Body of pancreas (tissue), 4 donors: ENCODE measurements at regions not wholly inside any gene's neighbourhood (a gene's known extent, or its start where the extent isn't known, plus 50 kb on each side); places are given as distances from the start of the nearest gene placed in this dataset.

Experiments used
- ATAC-seq: fragments of 150-250 bp; one replicate; pipeline ENCODE4 v1.9.1; 2016
- DNase-seq, 4 donors: peaks; one replicate each; pipeline ENCODE4 v3.0.0-alpha.2; 2019
- H3K27ac ChIP-seq, 4 donors: fragments of 200-600 bp; sonication (generic); 1 replicate in 3 of 4; 2 replicates in 1 of 4; pipeline versions ENCODE4 v1.5.1 to v1.6.1; 2016 to 2019; ENCODE audit warnings: mild to moderate bottlenecking in 1 of 4, mixed read lengths in 1 of 4, moderate library complexity in 1 of 4
- H3K27me3 ChIP-seq, 2 donors: fragments of 200-600 bp; sonication (generic); one replicate each; pipeline ENCODE4 v1.6.0; 2016; ENCODE audit warnings: mild to moderate bottlenecking in 1 of 2
- H3K36me3 ChIP-seq, 2 donors: fragments of 200-600 bp; sonication (generic); replicated peaks in 1 of 2; 2 replicates each; pipeline ENCODE4 v1.5.1; 2016; ENCODE audit warnings: low read depth in 2 of 2; ENCODE audit not compliant: insufficient read depth in 1 of 2
- H3K4me1 ChIP-seq: fragments of 200-600 bp; sonication (generic); one replicate; pipeline ENCODE4 v1.6.0; 2016
- H3K4me3 ChIP-seq, 2 donors: fragments of 200-600 bp; sonication (generic); 1 replicate in 1 of 2; 2 replicates in 1 of 2; pipeline ENCODE4 v1.5.1; 2016 to 2019
- H3K9me3 ChIP-seq, 3 donors: fragments of 200-600 bp; sonication (generic); 1 replicate in 2 of 3; 2 replicates in 1 of 3; pipeline ENCODE4 v1.5.1; 2016
- CTCF ChIP-seq, 7 experiments: fragments of 450-650 bp in 4 of 7; fragments of 200-600 bp in 3 of 7; sonication (generic) in 3 of 7; IDR thresholded peaks; one replicate each; pipeline ENCODE4 v1.5.1; 2016 to 2019; ENCODE audit warnings: antibody characterized with exemption in 7 of 7
- POLR2A ChIP-seq, 3 donors: fragments of 450-650 bp; IDR thresholded peaks; one replicate each; pipeline ENCODE4 v1.6.1; 2016; ENCODE audit warnings: antibody characterized with exemption in 3 of 3, mild to moderate bottlenecking in 2 of 3
- WGBS, 2 donors: methylation state at CpG; one replicate each; pipeline ENCODE4 v1.1.5; 2017; 5-methylcytosine and 5-hydroxymethylcytosine counted together
- intact Hi-C: fragments of 100-400 bp; cut with DNase I; formaldehyde crosslinking; loops from one replicate; pipeline ENCODE4 v1.15.1; 2023

DNA sequence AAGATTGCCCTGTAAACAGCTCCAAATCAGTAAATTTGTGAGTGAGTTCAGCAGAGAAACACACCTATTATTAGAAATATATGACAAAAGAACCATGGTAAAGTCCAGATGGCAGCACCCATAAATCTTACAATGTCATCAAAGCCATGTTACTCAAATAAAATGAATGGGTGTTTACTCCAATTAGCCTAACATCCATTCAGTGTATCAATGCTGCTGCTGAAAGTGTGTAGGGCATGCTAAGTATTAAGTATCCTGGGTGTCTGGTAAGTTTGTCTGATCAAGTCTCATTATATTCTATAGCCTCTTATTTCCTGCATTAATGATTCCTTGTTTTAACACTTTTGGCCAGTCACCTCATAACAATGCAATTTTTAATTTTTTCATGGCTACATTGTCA is 185.5 kb upstream of the STEAP4 start:
- Histone ChIP-seq H3K27ac (no peak overlapping the region), H3K4me3 (no peak overlapping the region), H3K27me3 (no peaks in the 10 kb centered on the region), H3K4me1 (no peaks in the 10 kb centered on the region), H3K36me3 (no peaks in the 10 kb centered on the region), H3K9me3 (no peaks in the 10 kb centered on the region)
- ATAC-seq (no peak), DNase-seq (no peak)
- TF ChIP-seq POLR2A (IDR thresholded peaks at IDR 0.05) = no peak
- no peak for TF ChIP-seq CTCF (IDR thresholded peaks at IDR 0.05)
- intact Hi-C loops = no loop called here

GRCh38 chr7:88490874-88491273 is 184.2 kb upstream of the STEAP4 start:
- DNase-seq = no peak
- no peak for ATAC-seq
- no peaks in the 10 kb centered on the region for H3K9me3 ChIP-seq
- intact Hi-C loops = no loop called here
- H3K27ac ChIP-seq = no peak overlapping the region
- no peaks in the 10 kb centered on the region for H3K27me3 ChIP-seq
- no peaks in the 10 kb centered on the region for H3K4me1 ChIP-seq
- WGBS, 2 donors = 85 to 88% methylated on average over 3 of the region's 3 CpGs
- H3K4me3 ChIP-seq = no peak overlapping the region
- TF ChIP-seq CTCF (IDR thresholded peaks at IDR 0.05) (no peak), POLR2A (IDR thresholded peaks at IDR 0.05) (no peak)
- no peaks in the 10 kb centered on the region for H3K36me3 ChIP-seq

DNA sequence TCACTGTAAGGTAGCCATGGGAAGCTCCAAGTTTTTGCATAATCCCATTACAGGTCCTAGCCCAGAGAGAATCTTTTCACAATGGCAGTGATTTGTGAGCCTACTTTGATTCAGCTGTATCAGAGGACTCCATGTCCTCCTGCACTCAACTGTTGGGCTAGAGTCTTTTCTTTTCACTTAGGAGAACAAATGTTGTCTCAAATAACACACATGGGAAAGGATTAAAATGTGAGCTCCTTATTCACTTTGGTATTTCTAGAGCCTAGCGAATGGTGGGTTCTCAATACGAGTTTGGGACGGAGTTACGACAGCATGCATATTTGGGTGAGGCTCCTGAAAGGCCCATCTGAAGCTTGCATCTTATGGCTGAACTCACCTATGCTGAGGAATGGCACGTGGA is 183.5 kb upstream of the STEAP4 start:
- 84 to 85% methylated on average over 5 of the region's 5 CpGs for WGBS, 2 donors
- H3K27me3 ChIP-seq = no peaks in the 10 kb centered on the region
- no peaks in the 10 kb centered on the region for H3K4me1 ChIP-seq
- ATAC-seq (no peak), DNase-seq (no peak)
- no peaks in the 10 kb centered on the region for H3K9me3 ChIP-seq
- TF ChIP-seq POLR2A (IDR thresholded peaks at IDR 0.05) (no peak), CTCF (IDR thresholded peaks at IDR 0.05) (no peak)
- no peaks in the 10 kb centered on the region for H3K36me3 ChIP-seq
- no peak overlapping the region for H3K4me3 ChIP-seq
- no peak overlapping the region for H3K27ac ChIP-seq
- intact Hi-C loops = no loop called here

- Histone ChIP-seq H3K9me3 (no peaks in the 10 kb centered on the region), H3K4me1 (no peaks in the 10 kb centered on the region), H3K27ac (no peak overlapping the region), H3K4me3 (no peak overlapping the region), H3K27me3 (no peaks in the 10 kb centered on the region), H3K36me3 (no peaks in the 10 kb centered on the region)
- no peak for TF ChIP-seq POLR2A (IDR thresholded peaks at IDR 0.05)
- 58 to 63% methylated on average over 2 of the region's 2 CpGs for WGBS, 2 donors
- no peak for ATAC-seq
- DNase-seq = no peak
- intact Hi-C loops = no loop called here
These were observed 179.1 kb upstream of the STEAP4 start for GRCh38 chr7:88485821-88486220.

DNA sequence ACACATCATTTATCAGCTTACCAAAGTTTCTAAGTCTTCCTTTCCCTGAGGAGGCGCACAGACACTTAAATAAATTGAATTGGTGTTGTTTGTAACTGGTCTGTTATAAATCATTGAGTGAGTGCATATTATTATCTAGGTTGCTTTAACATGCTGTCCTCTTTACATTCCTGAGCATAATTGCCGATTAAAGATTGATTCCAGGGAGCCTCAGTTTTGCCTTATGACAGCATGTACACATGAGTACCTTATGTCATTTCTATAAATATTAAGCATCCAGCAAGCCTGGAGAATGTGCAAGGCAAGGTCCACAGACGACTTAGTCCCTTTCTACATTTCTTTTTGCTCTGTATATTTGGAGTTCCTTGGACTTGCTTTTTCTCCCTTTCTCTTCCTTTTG is 177.9 kb upstream of the STEAP4 start:
- ATAC-seq (no peak), DNase-seq (no peak)
- Histone ChIP-seq H3K27me3 (no peaks in the 10 kb centered on the region), H3K36me3 (no peaks in the 10 kb centered on the region), H3K9me3 (no peaks in the 10 kb centered on the region), H3K27ac (no peak overlapping the region), H3K4me1 (no peaks in the 10 kb centered on the region), H3K4me3 (no peak overlapping the region)
- 72 to 74% methylated on average over 3 of the region's 3 CpGs for WGBS, 2 donors
- intact Hi-C loops = no loop called here
- TF ChIP-seq CTCF (IDR thresholded peaks at IDR 0.05) = no peak
